NCI-H2196 treated with DMSO at 0.1 percent for 48 hours (cell line): ENCODE measurements at regions not wholly inside any gene's neighbourhood (a gene's known extent, or its start where the extent isn't known, plus 50 kb on each side); places are given as distances from the start of the nearest gene placed in this dataset.
"Not testable (repeated sequence)": the region's sequence is repeated elsewhere in the genome, so short reads cannot be mapped to it uniquely, and the experiment has no call there.

Experiments used
- DNase-seq: peaks from one replicate; lab custom pipeline; 2025; ENCODE audit not compliant: unreplicated experiment; lab: John Stamatoyannopoulos, UW

DNA sequence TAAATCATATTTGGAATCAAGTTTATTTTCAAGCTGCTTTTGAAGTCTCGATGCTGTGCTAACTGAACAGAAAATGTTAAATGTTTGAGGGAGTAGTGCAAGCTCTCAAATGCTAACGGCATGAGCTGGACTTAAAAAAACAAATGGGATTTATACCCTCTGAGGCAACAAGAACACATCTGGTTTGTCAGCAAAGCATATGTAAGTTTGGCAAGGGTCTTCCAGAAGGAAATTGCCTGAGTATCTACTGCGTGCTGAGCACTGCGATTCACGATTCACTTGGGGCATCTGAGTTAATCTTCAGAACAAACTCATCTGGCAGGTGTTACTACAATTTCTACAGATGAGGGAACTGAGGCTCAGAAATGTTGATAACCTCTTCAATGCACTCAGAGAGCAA is 98.4 kb upstream of the C9orf72 start:
- DNase-seq, result no peak

DNA sequence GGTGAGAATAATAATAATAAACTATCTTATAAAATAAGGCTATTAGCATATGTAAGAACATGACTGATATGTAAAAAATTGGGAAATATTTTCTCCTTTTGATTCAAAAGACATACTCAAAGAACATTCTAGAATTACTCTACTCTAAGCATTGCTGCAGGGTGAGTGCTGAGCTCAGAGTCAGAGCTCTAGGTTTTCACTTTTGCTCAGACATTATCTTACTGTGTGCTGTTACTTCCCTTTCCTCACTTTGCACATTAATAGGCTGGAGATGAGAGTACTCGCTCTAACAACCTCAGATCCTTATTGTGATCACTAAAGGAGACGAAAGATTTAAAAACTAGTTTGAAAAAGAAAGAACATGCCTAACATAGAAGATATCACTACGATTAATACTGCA is 99.4 kb upstream of the C9orf72 start:
- no peak for DNase-seq

DNA sequence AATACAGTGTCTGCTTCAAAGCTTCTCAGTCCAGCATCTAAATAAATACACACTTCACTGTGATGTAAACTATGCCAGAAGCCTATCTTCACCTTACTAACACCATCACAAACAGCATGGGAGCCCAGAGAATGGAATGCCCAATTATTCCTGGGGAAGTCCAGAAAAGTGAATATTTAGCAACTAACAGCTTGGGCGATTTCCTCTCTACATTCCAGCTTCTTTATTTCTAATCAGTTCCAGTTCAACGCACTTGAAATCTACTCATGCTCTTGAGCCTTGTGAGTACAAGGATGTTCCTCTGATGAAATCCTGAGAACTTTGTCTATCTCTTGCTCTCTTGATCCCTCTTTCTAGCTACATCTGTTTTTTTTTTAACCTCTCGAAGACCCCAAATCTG is 100.4 kb upstream of the C9orf72 start:
- no peak for DNase-seq

DNA sequence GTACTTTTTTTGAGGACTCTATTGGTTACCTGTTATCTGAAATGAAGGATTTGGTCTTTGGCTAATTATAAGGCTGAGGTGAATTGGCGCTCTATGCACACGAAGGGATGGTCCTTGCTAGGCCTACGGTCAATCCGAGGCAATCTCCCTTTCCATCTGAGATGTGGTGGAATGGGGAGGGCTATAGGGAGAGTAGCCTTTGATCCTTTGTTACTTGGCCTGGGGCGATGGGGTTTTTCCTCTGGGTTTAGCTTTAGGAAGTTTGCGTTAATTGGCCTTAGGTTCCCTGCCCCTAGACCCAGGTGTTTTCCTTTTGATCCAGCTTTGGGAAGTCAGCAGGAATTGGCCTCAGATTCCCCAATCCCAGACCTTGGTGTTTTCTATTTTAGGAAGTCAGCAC is 102.1 kb upstream of the C9orf72 start:
- no peak for DNase-seq

DNA sequence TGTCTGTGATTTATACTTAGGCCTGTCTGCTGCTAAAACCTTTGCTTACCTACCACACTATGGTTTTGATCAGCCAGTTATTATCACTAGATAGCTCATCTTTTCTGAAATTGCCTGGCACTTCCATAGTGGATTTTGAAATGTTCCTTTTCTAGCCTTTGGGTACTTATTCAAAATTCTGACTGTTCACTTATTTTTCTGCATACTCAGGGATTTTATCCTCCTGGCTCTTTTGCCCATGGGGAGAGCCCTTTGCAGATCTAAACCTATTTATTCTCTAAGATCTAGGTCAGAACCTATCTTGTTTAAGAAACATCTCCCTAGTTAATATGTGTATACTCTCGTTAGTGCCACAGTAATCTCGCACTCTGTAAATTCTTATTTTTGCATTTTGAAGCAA is 103.5 kb upstream of the C9orf72 start:
- DNase-seq, result no peak

DNA sequence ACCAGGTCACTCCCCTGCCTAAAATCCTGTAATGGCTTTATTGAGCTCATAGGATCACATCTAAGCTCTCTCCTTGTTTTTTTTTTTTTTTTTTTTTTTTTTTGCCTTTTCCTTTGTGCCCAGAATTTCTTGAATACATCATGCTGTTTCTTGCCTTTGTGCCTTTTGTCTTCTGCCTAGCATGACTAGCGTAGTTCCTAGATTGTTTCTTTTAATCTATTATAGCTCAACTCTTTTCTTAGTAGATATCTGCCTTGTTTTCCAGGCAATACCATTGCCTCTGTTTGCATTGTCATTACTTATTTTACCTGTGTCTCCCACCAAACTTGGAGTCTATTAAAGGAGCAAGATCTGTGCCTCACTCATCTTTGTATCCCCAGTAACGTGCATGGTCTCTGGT is 106.1 kb upstream of the C9orf72 start:
- DNase-seq, result no peak

DNA sequence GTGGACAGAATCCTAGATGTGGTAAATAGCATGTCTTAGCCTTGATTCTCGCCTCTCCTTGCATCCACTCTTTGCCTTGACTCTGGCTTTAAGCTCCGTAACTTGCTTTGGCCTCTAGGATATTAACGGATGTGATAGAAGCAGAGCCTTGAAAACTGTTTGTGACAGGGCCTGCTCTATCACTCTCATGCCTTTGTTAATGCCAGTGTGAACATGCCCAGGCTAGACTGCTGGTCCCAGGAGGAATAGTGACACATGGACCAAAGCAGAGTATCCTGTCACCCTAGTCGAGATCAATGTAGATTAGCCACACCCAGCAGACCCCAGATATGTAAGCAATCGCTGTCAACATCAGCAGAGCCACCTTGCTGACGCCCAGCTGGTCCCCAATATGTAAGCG is 109.9 kb upstream of the C9orf72 start:
- no peak for DNase-seq

DNA sequence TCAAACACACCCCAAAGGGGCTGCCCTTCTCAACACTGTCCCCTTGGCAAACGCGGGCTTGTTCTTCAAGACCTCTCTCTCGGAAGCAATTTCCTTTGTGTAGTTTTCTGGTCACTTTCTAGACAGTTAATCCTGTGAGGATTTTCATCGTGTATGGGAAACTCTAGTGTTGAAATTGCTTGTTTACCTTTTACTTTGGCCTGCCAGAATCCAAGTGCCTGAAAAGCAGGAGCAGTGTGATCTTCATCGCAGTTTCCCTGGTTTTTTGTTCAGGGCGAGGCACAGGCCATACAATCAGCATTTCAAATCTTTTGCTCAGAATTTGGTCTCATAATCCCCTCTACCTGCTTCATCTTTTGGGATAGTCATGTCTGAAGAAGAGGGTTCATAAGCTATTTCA is 115.7 kb upstream of the C9orf72 start:
- DNase-seq, result no peak

DNA sequence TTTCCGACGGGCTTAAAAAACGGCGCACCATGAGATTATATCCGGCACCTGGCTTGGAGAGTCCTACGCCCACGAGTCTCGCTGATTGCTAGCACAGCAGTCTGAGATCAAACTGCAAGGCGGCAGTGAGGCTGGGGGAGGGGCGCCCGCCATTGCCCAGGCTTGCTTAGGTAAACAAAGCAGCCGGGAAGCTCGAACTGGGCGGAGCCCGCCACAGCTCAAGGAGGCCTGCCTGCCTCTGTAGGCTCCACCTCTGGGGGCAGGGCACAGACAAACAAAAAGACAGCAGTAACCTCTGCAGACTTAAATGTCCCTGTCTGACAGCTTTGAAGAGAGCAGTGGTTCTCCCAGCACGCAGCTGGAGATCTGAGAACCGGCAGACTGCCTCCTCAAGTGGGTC is 117.5 kb upstream of the C9orf72 start:
- not testable (repeated sequence) for DNase-seq

DNA sequence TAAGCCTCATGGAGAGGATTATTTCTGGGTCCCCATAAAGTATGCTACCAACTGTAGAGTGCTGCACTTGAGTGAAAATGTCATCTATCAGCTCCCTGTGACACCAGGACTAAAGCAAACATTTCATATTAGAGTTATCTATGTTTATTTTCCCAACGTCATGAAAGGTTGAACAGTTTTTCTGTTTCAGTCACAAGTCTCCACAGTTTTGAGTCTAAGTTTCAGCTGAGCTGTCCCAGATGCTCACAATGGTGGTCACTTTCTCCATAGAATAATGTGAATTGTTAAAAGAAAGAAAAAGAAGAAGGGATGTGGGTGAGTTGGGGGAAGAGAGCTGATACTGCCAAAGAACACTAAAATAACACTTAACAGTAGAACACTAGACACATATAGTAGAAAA is 126.3 kb upstream of the C9orf72 start:
- no peak for DNase-seq

DNA sequence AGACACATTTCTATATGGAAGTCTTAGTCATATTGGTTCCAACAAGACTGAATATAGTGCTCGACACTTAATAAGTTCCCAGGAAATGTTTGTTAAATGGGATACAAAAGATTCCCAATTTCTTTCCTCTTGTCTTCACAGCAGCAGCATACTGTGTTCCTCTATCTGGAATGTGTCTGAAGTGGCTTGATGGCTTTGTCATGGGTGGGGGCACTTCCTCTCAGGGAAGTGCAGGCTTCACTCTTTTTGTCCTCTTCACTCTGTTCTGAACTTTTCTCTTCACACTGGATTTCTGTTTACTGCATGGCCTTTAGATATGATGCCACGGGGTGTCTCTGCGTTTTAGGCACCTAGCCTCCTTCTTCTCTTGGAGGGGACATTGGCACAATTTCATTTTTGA is 127.7 kb upstream of the C9orf72 start:
- DNase-seq, result no peak

DNA sequence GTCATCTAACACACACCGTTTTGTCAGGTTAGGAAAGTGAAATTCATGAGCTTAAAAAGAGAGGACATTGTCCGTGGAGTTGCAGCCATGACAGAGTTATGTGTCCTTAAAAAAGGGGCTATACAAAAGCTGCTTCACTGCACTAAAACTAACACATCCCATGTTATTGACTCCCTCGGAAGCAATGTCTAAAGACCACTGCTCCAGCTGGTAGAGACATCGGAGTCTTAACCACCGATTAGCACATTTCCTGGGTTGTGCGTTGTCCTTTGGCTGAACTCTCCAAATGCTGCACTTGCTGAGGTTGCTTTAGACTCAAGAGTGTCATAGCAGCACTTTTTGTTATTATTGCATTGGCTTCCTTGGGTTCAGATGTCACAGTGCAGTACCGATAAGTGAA is 128.3 kb upstream of the C9orf72 start:
- no peak for DNase-seq

DNA sequence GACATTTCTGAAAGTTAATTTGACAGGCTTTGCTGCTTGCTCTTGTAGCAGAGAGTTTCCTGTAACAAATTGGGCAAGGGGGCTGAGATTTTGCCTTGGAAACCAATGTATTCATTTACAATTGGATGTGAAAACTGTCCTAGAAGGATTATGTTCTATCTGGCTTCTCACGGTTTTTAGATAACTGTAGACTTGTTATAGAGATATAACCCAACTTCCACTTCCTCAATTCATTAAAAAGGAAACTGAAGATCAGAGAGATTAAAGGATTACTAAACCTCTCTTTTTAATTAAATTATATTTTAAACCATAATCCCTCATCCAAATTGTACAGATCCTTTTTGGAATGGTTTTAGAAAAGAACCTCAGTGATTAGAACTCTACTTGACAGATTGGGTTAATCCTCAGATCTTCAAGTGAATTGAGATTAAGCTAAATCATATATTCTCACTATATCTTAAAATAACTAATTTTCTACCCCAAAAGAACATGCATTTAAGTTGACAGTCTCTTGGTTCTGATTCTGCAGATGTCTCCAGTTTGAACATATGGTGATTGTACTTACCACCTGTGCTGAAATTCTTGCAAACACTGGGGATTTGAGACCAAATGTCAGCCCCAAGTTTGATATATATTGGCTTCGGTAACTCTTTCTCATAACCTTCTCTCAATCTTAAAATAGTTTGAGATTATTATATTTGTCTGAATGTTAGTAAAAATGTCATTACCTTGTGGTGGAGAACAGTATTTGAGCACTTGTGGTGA is 130.1 kb upstream of the C9orf72 start:
- no peak for DNase-seq

DNA sequence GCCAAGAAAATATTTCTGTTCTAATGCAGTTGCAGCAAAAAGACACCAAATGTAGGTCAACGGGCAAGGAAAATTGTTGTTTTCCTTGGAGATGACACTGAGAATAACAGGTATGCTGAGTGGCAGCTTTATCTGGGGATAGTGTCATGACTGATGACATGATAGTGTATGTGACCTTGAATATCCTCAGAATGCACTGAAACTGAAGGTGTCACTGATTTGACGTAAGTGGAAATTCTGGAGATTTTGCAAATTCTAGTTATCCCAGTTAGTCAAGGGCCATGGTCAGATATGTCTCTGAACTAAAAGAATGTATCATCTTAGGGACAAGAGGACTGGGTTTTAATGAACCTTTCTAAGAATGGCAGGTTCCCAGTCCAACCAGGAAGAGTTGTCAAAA is 138.0 kb upstream of the C9orf72 start:
- DNase-seq, result no peak

DNA sequence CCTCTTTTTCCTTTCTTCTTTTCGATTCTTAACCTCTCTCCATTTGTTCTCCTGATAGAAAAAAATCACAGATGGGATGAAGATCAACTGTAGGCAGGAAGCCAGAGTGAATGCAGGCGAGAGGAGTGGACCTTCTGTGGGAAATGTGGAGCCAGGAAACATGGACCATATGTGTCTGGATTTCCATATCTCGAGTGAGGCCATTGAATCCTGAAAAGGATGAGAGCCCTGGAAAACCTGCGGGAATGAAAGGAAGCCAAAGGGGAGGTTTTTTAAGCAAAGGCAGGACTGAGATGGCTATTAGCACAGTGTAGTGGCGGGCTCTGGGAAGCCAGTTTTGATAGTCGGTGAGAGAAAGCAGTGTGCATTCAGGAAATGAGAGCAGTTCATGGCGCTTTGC is 139.5 kb upstream of the C9orf72 start:
- DNase-seq, result no peak

DNA sequence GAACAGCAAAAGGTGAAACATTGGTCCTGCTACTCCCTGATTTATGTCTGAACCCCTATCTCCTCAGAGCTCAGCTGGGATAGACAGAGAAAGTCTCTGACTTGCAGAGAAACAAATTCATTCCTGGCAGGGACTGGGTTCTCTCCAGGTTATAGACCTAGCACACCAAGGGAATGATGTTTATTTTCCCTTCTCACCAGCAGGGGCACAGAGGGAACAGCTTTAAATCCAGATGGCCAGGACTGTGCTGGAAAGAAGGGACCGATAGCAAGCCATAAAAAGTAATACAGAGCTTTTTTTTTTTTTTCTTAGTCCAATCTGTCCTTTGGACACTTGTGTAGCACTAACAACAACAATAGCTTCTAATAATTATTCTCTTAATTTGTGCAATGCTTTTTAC is 141.1 kb upstream of the C9orf72 start:
- no peak for DNase-seq

DNA sequence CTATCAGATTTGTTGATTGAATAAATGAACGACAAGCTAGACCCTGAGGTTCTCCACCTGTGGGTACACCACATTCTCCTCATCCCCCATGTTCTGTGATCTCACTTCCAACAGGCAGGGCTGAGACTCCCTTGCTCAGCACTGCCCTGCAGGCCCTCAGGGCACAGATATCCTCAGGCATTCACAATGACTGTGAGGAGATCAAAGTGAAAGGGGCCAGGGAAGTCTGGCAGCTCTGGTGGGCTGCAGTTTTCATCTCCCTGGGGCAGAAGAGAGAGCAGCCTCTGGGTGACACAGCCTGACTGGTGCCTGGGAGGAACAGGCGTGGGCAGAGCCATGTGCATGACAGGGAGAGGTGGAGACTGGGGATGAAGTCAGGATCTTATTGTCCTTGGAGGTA is 142.4 kb upstream of the C9orf72 start:
- no peak for DNase-seq

DNA sequence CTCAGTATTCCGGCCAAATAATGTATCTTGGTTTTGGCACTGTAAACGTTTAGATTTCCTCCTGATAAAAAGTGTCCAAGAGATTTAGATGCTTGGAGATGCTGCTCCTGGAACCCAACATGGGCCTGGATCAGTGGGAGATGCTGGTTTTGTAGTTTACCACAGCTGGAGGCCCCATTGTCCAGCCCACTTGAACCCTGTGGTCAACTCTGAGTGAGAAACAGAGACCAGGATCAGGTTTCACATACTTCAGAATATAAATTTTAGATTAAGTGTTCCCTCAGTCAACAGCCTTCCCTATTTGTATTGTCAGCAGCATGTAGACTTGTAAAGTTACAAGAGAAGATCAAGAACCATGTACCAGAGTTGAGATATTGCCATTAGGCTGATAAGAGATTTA is 144.7 kb upstream of the C9orf72 start:
- DNase-seq, result no peak

DNA sequence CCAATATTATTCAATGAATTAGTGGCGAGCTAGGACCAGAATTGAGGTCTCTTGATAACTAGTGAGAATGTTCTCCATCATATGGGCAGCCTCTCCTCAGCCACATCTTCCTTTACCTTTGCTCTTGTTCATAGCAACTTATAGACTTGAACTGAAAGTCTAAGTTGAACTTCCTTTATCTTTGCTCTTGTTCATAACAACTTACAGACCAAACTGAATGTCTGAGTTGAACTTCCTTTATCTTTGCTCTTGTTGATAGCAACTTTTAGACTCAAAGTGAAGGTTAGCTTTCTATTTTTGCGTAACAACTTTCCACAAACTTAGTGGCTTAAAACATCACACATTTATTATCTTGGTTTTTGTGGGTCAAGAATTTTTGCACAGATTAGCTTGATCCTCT is 146.4 kb upstream of the C9orf72 start:
- DNase-seq, result no peak

DNA sequence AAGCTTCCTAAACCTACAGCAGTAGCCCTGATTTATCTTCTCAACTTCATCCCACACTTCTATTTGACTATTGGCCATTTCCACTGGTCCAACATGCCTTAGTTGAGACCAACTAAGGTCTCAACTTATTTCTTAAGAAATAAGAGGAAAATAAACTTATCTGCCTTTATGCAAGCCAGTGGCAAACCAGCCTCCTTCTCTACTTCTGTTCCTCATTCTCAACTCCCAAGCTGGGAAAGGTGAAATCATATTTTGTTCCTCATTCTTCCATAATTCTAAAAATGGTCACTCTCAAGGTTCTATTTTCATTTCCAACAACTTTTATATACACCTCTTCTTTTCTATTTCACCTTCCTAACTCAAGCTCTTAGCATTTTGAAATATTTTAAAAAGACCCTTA is 149.6 kb upstream of the C9orf72 start:
- DNase-seq, result no peak

DNA sequence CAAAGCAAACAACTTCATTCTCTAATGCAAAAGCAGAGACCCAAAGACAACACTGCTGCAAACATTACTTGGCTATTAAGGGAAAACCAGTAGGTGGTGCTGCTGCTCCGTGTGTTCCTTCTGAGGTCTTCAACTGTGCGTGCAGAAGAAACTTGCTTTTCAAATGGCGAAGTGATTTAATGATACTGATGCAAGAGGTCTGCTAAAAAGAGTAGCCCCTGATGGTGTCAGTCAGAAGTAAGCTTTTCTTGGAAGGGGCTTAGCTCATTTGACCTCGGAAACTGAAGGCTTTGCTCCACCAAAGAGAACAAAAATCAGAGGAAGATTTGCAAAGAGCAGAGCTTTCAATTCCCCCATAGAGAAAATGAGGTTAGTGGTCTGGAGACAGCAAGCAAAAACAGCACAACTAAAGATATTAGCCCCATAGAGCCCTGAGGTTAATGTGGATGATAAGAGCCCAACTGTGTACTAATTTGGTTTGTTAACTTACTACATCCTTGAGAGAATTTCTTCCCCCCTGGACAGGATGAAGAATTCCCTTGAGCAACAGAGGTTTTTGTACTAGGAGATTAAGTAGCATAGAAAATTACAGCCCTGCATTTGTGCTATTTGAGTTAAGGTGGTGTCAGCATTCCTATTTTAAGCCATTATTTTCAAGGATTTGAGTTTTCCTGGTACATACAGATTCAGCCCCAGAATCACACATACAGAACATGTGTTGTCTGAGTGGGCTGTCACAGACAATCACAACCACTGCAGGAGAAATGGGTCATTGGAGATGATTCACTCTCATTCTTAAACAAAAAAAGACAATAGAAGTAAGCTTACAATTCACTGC is 153.2 kb upstream of the C9orf72 start:
- DNase-seq, result peak; percentile 27

DNA sequence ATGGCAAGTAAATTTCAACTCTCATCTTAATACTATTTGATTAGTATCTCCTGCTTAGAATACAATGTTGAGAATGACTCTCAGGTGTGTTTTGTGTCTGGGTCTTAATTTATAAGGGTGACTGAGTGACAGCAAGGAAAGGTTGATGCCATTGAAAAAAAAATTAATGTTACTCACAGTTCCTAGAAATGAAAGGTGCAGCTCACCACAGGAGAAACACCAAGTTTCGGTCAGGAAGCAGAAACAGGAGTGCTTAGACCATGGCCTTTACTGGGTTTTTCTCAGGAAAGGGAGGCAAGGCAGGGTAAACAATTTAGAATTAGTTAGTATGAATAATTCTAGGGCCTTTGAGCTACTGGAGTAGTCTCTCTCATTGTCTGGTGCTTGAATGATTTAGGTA is 159.2 kb upstream of the C9orf72 start:
- DNase-seq, result no peak

DNA sequence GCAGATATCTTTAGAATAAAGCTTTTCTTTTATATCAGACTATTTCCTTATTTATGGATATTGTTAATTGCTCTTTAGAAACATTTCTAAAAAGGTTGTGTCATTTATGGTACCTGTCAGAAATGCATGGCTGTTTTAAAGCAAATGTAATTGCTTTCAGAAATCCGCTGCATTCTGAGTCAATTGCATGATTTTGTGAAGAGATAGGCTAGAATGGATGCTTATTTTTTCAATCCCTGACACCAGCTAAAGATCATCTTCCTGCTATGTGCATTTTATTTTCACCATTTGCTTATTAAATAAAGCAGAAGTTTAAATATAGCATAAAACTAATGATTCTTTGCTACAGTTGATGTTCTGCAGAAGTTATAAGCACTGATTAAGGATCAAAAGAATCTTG is 170.2 kb upstream of the C9orf72 start:
- no peak for DNase-seq
